Loucy (cell line): ENCODE measurements at regions not wholly inside any gene's neighbourhood (a gene's known extent, or its start where the extent isn't known, plus 50 kb on each side); places are given as distances from the start of the nearest gene placed in this dataset.
"Not testable (repeated sequence)": the region's sequence is repeated elsewhere in the genome, so short reads cannot be mapped to it uniquely, and the experiment has no call there.

Source experiments
- H2AFZ ChIP-seq: fragments of 200-600 bp; sonication (generic); 2 replicates; pipeline ENCODE4 v1.6.0; 2016; ENCODE audit warnings: antibody characterized with exemption, mild to moderate bottlenecking, low read length, moderate library complexity
- H3F3A ChIP-seq: fragments of 200-600 bp; 2 replicates; pipeline ENCODE4 v1.6.0; 2016; ENCODE audit warnings: antibody characterized with exemption, low read depth, mild to moderate bottlenecking
- H3K27me3 ChIP-seq: fragments of 200-600 bp; sonication (generic); 2 replicates; pipeline ENCODE4 v1.6.1; 2014; ENCODE audit warnings: low read length, mild to moderate bottlenecking; ENCODE audit not compliant: insufficient read depth, poor library complexity, severe bottlenecking
- H3K36me3 ChIP-seq: fragments of 200-600 bp; sonication (generic); 2 replicates; pipeline ENCODE4 v1.6.1; 2016; ENCODE audit warnings: low read length; ENCODE audit not compliant: insufficient read depth
- H3K4me1 ChIP-seq: fragments of 200-600 bp; sonication (generic); 2 replicates; pipeline ENCODE4 v1.5.1; 2014; ENCODE audit warnings: low read length, mild to moderate bottlenecking; ENCODE audit not compliant: insufficient read depth, poor library complexity, severe bottlenecking
- H3K4me2 ChIP-seq: fragments of 200-600 bp; sonication (generic); 2 replicates; pipeline ENCODE4 v1.6.0; 2014; ENCODE audit warnings: antibody characterized with exemption, low read length, low read depth, mild to moderate bottlenecking; ENCODE audit not compliant: poor library complexity, severe bottlenecking
- H3K4me3 ChIP-seq: fragments of 200-600 bp; sonication (generic); 2 replicates; pipeline ENCODE4 v1.5.1; 2014; ENCODE audit warnings: low read length, mild to moderate bottlenecking, mixed read lengths; ENCODE audit not compliant: poor library complexity, severe bottlenecking
- H3K79me2 ChIP-seq: fragments of 200-600 bp; sonication (generic); 2 replicates; pipeline ENCODE4 v1.6.1; 2014; ENCODE audit warnings: low read length; ENCODE audit not compliant: insufficient read depth
- H3K9ac ChIP-seq: fragments of 200-600 bp; sonication (generic); 2 replicates; pipeline ENCODE4 v1.6.0; 2014; ENCODE audit warnings: mild to moderate bottlenecking, low read depth, low read length, moderate library complexity; ENCODE audit not compliant: poor library complexity, severe bottlenecking
- H3K9me2 ChIP-seq: fragments of 200-600 bp; sonication (generic); replicated peaks from 2 replicates; pipeline ENCODE4 v1.6.1; 2016; ENCODE audit warnings: low read depth, low read length, mixed read lengths
- H3K9me3 ChIP-seq: fragments of 200-600 bp; sonication (generic); 2 replicates; pipeline ENCODE4 v1.6.1; 2014; ENCODE audit warnings: mild to moderate bottlenecking, antibody characterized with exemption, low read length, low read depth; ENCODE audit not compliant: insufficient read depth
- H4K20me1 ChIP-seq: fragments of 200-600 bp; sonication (generic); 2 replicates; pipeline ENCODE4 v1.6.0; 2014; ENCODE audit warnings: antibody characterized with exemption, low read length, mild to moderate bottlenecking; ENCODE audit not compliant: insufficient read depth, poor library complexity, severe bottlenecking
- CTCF ChIP-seq: fragments of 200-600 bp; sonication (generic); conservative IDR thresholded peaks from 2 replicates; pipeline ENCODE4 v1.5.1; 2014; ENCODE audit warnings: mild to moderate bottlenecking, antibody characterized with exemption, low read length
- EZH2phosphoT487 ChIP-seq: fragments of 200-600 bp; IDR thresholded peaks from 2 replicates; pipeline ENCODE4 v1.6.1; 2018; ENCODE audit warnings: antibody characterized with exemption, mild to moderate bottlenecking, moderate library complexity, borderline replicate concordance

GRCh38 chrX:129262912-129263311 is 260.4 kb downstream of the SMARCA1 start:
- no peaks in the 10 kb centered on the region for H3K27me3 ChIP-seq
- no peaks in the 10 kb centered on the region for H3F3A ChIP-seq
- no peak for TF ChIP-seq CTCF
- TF ChIP-seq EZH2phosphoT487, result no peak
- no peak overlapping the region for H3K9ac ChIP-seq
- no peak overlapping the region for H2AFZ ChIP-seq
- no peaks in the 10 kb centered on the region for H3K36me3 ChIP-seq
- H3K4me1 ChIP-seq, result no peaks in the 10 kb centered on the region
- H3K4me3 ChIP-seq, result no peak overlapping the region
- H3K9me2 ChIP-seq, result no peaks in the 10 kb centered on the region
- H3K4me2 ChIP-seq, result no peak overlapping the region
- H4K20me1 ChIP-seq, result no peaks in the 10 kb centered on the region
- H3K79me2 ChIP-seq, result no peaks in the 10 kb centered on the region
- no peaks in the 10 kb centered on the region for H3K9me3 ChIP-seq

- not testable (repeated sequence) for H3K9ac ChIP-seq, H3K27me3 ChIP-seq
These were observed 267.8 kb downstream of the SMARCA1 start for GRCh38 chrX:129255516-129255915.

GRCh38 chrX:129249563-129249962 is 273.7 kb downstream of the SMARCA1 start:
- Histone ChIP-seq H3K9me2 (no peaks in the 10 kb centered on the region), H2AFZ (no peak overlapping the region), H3K79me2 (no peaks in the 10 kb centered on the region), H3K4me3 (no peak overlapping the region), H3K9ac (no peak overlapping the region), H3F3A (no peaks in the 10 kb centered on the region), H3K9me3 (no peaks in the 10 kb centered on the region), H3K4me1 (no peaks in the 10 kb centered on the region), H3K27me3 (no peaks in the 10 kb centered on the region), H3K4me2 (no peak overlapping the region), H3K36me3 (no peaks in the 10 kb centered on the region), H4K20me1 (no peaks in the 10 kb centered on the region)
- TF ChIP-seq EZH2phosphoT487, result no peak

More at GRCh38 chrX:129255516-129255915, 267.8 kb downstream of the SMARCA1 start:
- H3K4me3 ChIP-seq, H3K36me3 ChIP-seq, H4K20me1 ChIP-seq, H3K4me1 ChIP-seq, H3K79me2 ChIP-seq, H2AFZ ChIP-seq, H3K9me3 ChIP-seq, H3K9me2 ChIP-seq, H3K4me2 ChIP-seq, H3F3A ChIP-seq: not testable (repeated sequence)

GRCh38 chrX:129247642-129248041 is 275.6 kb downstream of the SMARCA1 start:
- no peaks in the 10 kb centered on the region for H4K20me1 ChIP-seq
- no peaks in the 10 kb centered on the region for H3K9me3 ChIP-seq
- no peak overlapping the region for H2AFZ ChIP-seq
- H3K9ac ChIP-seq, result no peak overlapping the region
- no peaks in the 10 kb centered on the region for H3K36me3 ChIP-seq
- no peak overlapping the region for H3K4me3 ChIP-seq
- H3K79me2 ChIP-seq, result no peaks in the 10 kb centered on the region
- H3K9me2 ChIP-seq, result no peaks in the 10 kb centered on the region
- TF ChIP-seq EZH2phosphoT487, result no peak
- TF ChIP-seq CTCF, result no peak
- no peaks in the 10 kb centered on the region for H3K27me3 ChIP-seq
- no peaks in the 10 kb centered on the region for H3F3A ChIP-seq
- H3K4me2 ChIP-seq, result no peak overlapping the region
- H3K4me1 ChIP-seq, result no peaks in the 10 kb centered on the region
